HCT116 (cell line): ENCODE measurements at regions not wholly inside any gene's neighbourhood (a gene's known extent, or its start where the extent isn't known, plus 50 kb on each side); places are given as distances from the start of the nearest gene placed in this dataset.

ENCODE experiments used
- ATAC-seq: fragments of 200-7000 bp; cut with Tn5 transposase; 2 replicates; pipeline ENCODE4 v1.9.1; 2020; ENCODE audit warnings: mild to moderate bottlenecking, moderate library complexity
- BruUV-seq: library from RNA; stranded (reverse); fragments of 400-500 nt; replicated peaks from 2 replicates; lab custom pipeline; 2021; lab: Mats Ljungman, UMichigan
- CTCF ChIA-PET: fragments of 300-600 bp; sonication (Branson Sonifier 250); formaldehyde crosslinking; loops from one replicate; lab custom pipeline; 2021; ENCODE audit warnings: antibody characterized with exemption; lab: Charles Lee
- POLR2A ChIA-PET: fragments of 300-600, 350-600 bp; sonication (Branson Sonifier 250); formaldehyde crosslinking; loops from one replicate; lab custom pipeline; 2021; ENCODE audit warnings: antibody characterized with exemption; lab: Charles Lee
- RAD21 ChIA-PET, 2 experiments: fragments of 300-600 bp; sonication (Branson Sonifier 250); formaldehyde crosslinking; loops; one replicate each; lab custom pipeline; 2023; ENCODE audit warnings: low total read pairs in 2 of 2; ENCODE audit not compliant: uncharacterized antibody in 2 of 2, unreplicated experiment in 2 of 2, low non-redundant PET in 1 of 2; lab: Charles Lee
- DNase-seq: peaks from one replicate; pipeline ENCODE4 v3.0.0-alpha.2; 2010; ENCODE audit warnings: low read depth, low spot score
- H2AFZ ChIP-seq: fragments of 200-600 bp; shearing (Covaris generic), sonication (generic); 2 replicates; pipeline ENCODE4 v1.6.1; 2017; ENCODE audit warnings: low read depth, mixed run types, mixed read lengths, antibody characterized with exemption, low read length; ENCODE audit not compliant: poor library complexity, severe bottlenecking
- H3K27ac ChIP-seq: 2 replicates; pipeline ENCODE4 v1.5.1; 2012; ENCODE audit warnings: low read depth, low read length
- H3K27me3 ChIP-seq: fragments of 200-600 bp; sonication (generic); 2 replicates; pipeline ENCODE4 v1.6.1; 2016; ENCODE audit warnings: mixed run types, low read length, mixed read lengths; ENCODE audit not compliant: insufficient read depth
- H3K36me3 ChIP-seq, 2 experiments: fragments of 200-500 bp in 1 of 2; fragments of 200-600 bp in 1 of 2; sonication (Bioruptor generic) in 1 of 2; sonication (generic) in 1 of 2; 2 replicates each; pipeline versions ENCODE4 v1.5.1 to v1.6.1; 2014 to 2016; ENCODE audit warnings: low read length in 2 of 2, inconsistent platforms in 1 of 2, mixed read lengths in 1 of 2, mixed run types in 1 of 2; ENCODE audit not compliant: insufficient read depth in 2 of 2, control insufficient read depth in 1 of 2
- H3K4me1 ChIP-seq, 2 experiments: fragments of 200-600 bp in 1 of 2; sonication (generic) in 1 of 2; 2 replicates each; pipeline versions ENCODE4 v1.5.1 to v1.6.1; 2012 to 2017; ENCODE audit warnings: low read length in 2 of 2, inconsistent platforms in 1 of 2, mild to moderate bottlenecking in 1 of 2, mixed read lengths in 1 of 2, mixed run types in 1 of 2, moderate library complexity in 1 of 2; ENCODE audit not compliant: insufficient read depth in 2 of 2, control insufficient read depth in 1 of 2
- H3K4me2 ChIP-seq: fragments of 200-600 bp; sonication (generic); 2 replicates; pipeline ENCODE4 v1.6.1; 2017; ENCODE audit warnings: mixed run types, low read length, mixed read lengths
- H3K4me3 ChIP-seq, 2 experiments: fragments of 200-600 bp in 1 of 2; sonication (generic) in 1 of 2; replicated peaks in 1 of 2; 2 replicates each; pipeline ENCODE4 v1.5.1; 2011 to 2016; ENCODE audit warnings: low read length in 2 of 2, control low read depth in 1 of 2, low read depth in 1 of 2, mild to moderate bottlenecking in 1 of 2, mixed read lengths in 1 of 2, mixed run types in 1 of 2
- H3K79me2 ChIP-seq: fragments of 200-600 bp; sonication (generic); 2 replicates; pipeline ENCODE4 v1.6.1; 2017; ENCODE audit warnings: mild to moderate bottlenecking, mixed run types, low read length, moderate library complexity, mixed read lengths; ENCODE audit not compliant: insufficient read depth
- H3K9ac ChIP-seq: fragments of 200-600 bp; sonication (generic); 2 replicates; pipeline ENCODE4 v1.6.1; 2016; ENCODE audit warnings: low read length, mixed read lengths
- H3K9me2 ChIP-seq: fragments of 200-600 bp; sonication (generic), shearing (Covaris generic); 2 replicates; pipeline ENCODE4 v1.6.1; 2017; ENCODE audit warnings: mixed run types, mild to moderate bottlenecking, moderate library complexity; ENCODE audit not compliant: insufficient read depth
- H3K9me3 ChIP-seq, 2 experiments: fragments of 200-500 bp in 1 of 2; fragments of 200-600 bp in 1 of 2; sonication (Bioruptor generic) in 1 of 2; sonication (generic) in 1 of 2; 2 replicates each; pipeline ENCODE4 v1.6.1; 2014 to 2017; ENCODE audit warnings: low read length in 2 of 2, mixed read lengths in 2 of 2, inconsistent platforms in 1 of 2, low read depth in 1 of 2, mild to moderate bottlenecking in 1 of 2, mixed run types in 1 of 2, moderate library complexity in 1 of 2; ENCODE audit not compliant: control insufficient read depth in 1 of 2, insufficient read depth in 1 of 2
- H4K20me1 ChIP-seq: fragments of 200-600 bp; sonication (generic), shearing (Covaris generic); 2 replicates; pipeline ENCODE4 v1.6.1; 2017; ENCODE audit warnings: mixed run types, mild to moderate bottlenecking, moderate library complexity; ENCODE audit not compliant: insufficient read depth
- ELF1 ChIP-seq: IDR thresholded peaks from 2 replicates; pipeline ENCODE4 v1.6.1; 2012; ENCODE audit warnings: low read depth, borderline replicate concordance
- JUND ChIP-seq: IDR thresholded peaks from 2 replicates; pipeline ENCODE4 v1.6.1; 2012
- POLR2AphosphoS5 ChIP-seq: IDR thresholded peaks from 2 replicates; pipeline ENCODE4 v1.6.1; 2011; ENCODE audit warnings: mild to moderate bottlenecking, low read depth, low read length, moderate library complexity
- RAD21 ChIP-seq: IDR thresholded peaks from 2 replicates; pipeline ENCODE4 v1.6.1; 2012; ENCODE audit warnings: low read depth, mild to moderate bottlenecking
- SP1 ChIP-seq: IDR thresholded peaks from 2 replicates; pipeline ENCODE4 v1.6.1; 2012; ENCODE audit warnings: low read depth
- SRF ChIP-seq: IDR thresholded peaks from 2 replicates; pipeline ENCODE4 v1.6.1; 2012; ENCODE audit warnings: low read depth
- TCF7L2 ChIP-seq: IDR thresholded peaks from 2 replicates; pipeline ENCODE4 v1.7.0; 2011; ENCODE audit warnings: borderline replicate concordance, inconsistent platforms; ENCODE audit not compliant: insufficient read depth, insufficient read length; ENCODE audit errors: extremely low read depth
- ZFX ChIP-seq: fragments of 450-650 bp; IDR thresholded peaks from 2 replicates; pipeline ENCODE4 v1.6.1; 2017
- intact Hi-C: fragments of 100-400 bp; cut with micrococcal nuclease; formaldehyde crosslinking; loops from 2 replicates; pipeline ENCODE4 v1.10.0; 2022
- TF ChIP-seq, protein P1 (sequence below): IDR thresholded peaks from 2 replicates; pipeline ENCODE4 v1.6.1; 2012
- TF ChIP-seq, protein P2 (sequence below): IDR thresholded peaks from 2 replicates; pipeline ENCODE4 v1.6.1; 2012
- TF ChIP-seq, protein P3 (sequence below): IDR thresholded peaks from 2 replicates; pipeline ENCODE4 v1.6.1; 2012; ENCODE audit warnings: low read depth

DNA sequence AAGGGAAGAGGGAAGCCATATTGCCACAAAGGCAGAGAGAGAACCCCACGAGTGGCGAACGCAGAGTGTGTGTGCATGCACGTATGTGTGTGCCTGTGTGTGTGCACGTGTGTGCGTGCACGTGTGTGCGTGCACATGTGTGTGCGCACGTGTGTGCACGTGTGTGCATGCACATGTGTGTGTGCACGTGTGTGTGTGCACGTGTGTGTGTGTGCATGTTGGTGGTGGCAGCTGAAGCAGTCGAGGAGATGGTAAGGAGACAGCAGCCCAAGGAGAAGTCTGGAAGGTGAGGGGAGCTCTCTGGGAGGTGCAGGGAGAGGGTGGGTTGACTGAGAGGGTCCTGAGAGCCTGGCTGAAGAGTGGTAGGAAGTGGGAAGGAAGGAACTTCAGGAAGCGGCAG, 94.1 kb upstream of the NECTIN1 start:
- Histone ChIP-seq H3K9me3 (no peaks in the 10 kb centered on the region), H3K9me2 (no peaks in the 10 kb centered on the region), H3K4me2 (no peak overlapping the region), H3K4me1 (no peaks in the 10 kb centered on the region), H3K27me3 (peaks cover 23% of the 10 kb centered on the region; the same call in 1 of the 2 replicates), H4K20me1 (no peaks in the 10 kb centered on the region), H3K9ac (no peak overlapping the region), H3K4me3 (no peak overlapping the region), H3K36me3 (no peaks in the 10 kb centered on the region), H3K79me2 (no peaks in the 10 kb centered on the region), H3K27ac (no peak overlapping the region), H2AFZ (no peak overlapping the region)
- TF ChIP-seq SP1 (no peak), TCF7L2 (no peak), SRF (no peak), ELF1 (no peak), ZFX (no peak), RAD21 (no peak)
- TF ChIP-seq, protein P1, sequence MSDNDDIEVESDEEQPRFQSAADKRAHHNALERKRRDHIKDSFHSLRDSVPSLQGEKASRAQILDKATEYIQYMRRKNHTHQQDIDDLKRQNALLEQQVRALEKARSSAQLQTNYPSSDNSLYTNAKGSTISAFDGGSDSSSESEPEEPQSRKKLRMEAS, result no peak
- TF ChIP-seq, protein P2, sequence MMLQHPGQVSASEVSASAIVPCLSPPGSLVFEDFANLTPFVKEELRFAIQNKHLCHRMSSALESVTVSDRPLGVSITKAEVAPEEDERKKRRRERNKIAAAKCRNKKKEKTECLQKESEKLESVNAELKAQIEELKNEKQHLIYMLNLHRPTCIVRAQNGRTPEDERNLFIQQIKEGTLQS, result no peak
- no peak for DNase-seq
- ChIA-PET CTCF (no interaction called here), RAD21 (no interaction called here), POLR2A (no interaction called here)
- no peak for ATAC-seq
- intact Hi-C loops, result no loop called here
- BruUV-seq, result no TSS peak

DNA sequence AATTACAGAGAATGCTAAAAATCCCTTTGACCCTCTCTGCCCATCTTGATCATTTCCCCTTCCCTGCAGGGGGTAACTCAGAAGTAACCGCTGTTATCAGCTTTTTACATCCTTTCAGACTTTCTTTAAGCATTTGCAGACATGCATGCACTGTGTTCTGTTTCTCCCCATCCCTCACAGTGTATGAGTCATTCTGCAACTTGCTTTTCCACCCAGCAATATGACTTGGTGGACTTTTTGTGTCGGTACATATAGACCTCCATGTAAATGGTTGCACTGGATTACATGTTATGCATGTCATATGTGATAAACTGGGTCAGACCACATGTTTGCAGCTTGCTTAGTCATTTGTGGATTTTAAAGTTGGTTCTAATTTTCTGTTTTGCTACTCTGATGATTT, 87.7 kb upstream of the NECTIN1 start:
- CTCF ChIA-PET, result no interaction called here
- no peaks in the 10 kb centered on the region for H4K20me1 ChIP-seq
- H3K9me3 ChIP-seq, result no peaks in the 10 kb centered on the region
- H3K36me3 ChIP-seq, result no peaks in the 10 kb centered on the region
- BruUV-seq, result no TSS peak
- POLR2A ChIA-PET, result no interaction called here
- H3K27me3 ChIP-seq, result 0 out of 2 replicates have a peak, but pooled peaks cover under 1% of the 10 kb centered on the region
- no peak for DNase-seq
- no peak overlapping the region for H3K9ac ChIP-seq
- H3K9me2 ChIP-seq, result no peaks in the 10 kb centered on the region
- H3K27ac ChIP-seq, result no peak overlapping the region
- no peak for ATAC-seq
- no peaks in the 10 kb centered on the region for H3K79me2 ChIP-seq
- RAD21 ChIA-PET, result no interaction called here
- intact Hi-C loops, result no loop called here
- no peak overlapping the region for H3K4me2 ChIP-seq
- H3K4me1 ChIP-seq, result no peaks in the 10 kb centered on the region
- TF ChIP-seq JUND (no peak), ZFX (no peak), TCF7L2 (no peak), ELF1 (no peak), POLR2AphosphoS5 (no peak)
- TF ChIP-seq, protein P3, sequence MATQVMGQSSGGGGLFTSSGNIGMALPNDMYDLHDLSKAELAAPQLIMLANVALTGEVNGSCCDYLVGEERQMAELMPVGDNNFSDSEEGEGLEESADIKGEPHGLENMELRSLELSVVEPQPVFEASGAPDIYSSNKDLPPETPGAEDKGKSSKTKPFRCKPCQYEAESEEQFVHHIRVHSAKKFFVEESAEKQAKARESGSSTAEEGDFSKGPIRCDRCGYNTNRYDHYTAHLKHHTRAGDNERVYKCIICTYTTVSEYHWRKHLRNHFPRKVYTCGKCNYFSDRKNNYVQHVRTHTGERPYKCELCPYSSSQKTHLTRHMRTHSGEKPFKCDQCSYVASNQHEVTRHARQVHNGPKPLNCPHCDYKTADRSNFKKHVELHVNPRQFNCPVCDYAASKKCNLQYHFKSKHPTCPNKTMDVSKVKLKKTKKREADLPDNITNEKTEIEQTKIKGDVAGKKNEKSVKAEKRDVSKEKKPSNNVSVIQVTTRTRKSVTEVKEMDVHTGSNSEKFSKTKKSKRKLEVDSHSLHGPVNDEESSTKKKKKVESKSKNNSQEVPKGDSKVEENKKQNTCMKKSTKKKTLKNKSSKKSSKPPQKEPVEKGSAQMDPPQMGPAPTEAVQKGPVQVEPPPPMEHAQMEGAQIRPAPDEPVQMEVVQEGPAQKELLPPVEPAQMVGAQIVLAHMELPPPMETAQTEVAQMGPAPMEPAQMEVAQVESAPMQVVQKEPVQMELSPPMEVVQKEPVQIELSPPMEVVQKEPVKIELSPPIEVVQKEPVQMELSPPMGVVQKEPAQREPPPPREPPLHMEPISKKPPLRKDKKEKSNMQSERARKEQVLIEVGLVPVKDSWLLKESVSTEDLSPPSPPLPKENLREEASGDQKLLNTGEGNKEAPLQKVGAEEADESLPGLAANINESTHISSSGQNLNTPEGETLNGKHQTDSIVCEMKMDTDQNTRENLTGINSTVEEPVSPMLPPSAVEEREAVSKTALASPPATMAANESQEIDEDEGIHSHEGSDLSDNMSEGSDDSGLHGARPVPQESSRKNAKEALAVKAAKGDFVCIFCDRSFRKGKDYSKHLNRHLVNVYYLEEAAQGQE, result no peak
- TF ChIP-seq, protein P2, result no peak
- TF ChIP-seq, protein P1, result no peak
- no peak overlapping the region for H2AFZ ChIP-seq
- no peak overlapping the region for H3K4me3 ChIP-seq
